SW480 (cell line): ENCODE measurements at regions not wholly inside any gene's neighbourhood (a gene's known extent, or its start where the extent isn't known, plus 50 kb on each side); places are given as distances from the start of the nearest gene placed in this dataset.

ENCODE experiments used
- DNase-seq: peaks from one replicate; pipeline ENCODE4 v3.0.0-alpha.2; 2016; ENCODE audit warnings: low spot score

DNA sequence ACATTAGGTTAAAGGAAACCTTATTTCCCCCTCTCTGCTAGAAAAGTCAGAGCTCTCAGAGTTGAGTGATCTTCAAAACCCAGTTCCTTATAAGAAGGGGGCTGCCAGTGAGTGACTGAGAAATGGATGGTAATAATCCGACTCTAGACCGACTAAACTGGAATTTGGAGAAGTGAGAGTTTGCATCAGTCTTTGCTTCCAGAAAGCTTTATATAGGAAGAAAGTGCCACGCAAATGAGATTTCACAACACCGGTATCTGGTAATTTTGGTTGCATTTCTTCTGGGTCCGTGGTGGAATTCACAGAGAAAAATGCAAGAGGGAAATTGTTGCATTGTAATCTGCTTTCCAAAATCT, 271.4 kb downstream of the MAF start:
- DNase-seq, result no peak

- DNase-seq, result no peak
Observed at GRCh38 chr16:79328402-79329165, 272.0 kb downstream of the MAF start.

- no peak for DNase-seq
Observed at GRCh38 chr16:79327836-79328235, 272.7 kb downstream of the MAF start.

DNA sequence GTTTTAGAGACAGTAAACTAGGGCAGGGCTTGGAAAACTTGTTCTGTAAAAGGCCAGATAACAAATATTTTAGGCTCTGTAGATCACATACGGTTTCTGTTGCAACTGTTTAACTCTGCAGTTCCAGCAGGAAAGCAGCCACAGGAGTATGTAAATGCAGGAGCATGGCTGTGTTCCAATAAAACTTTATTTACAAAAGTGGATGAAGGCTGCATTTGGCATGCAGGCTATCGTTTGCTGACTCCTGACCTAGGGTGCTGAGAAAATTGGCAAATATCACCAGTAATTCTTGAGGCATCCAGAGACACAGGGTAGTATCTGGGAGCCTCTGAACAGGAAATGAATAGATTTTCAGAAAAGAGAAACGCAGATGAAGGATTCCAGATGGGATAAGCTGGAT, 274.0 kb downstream of the MAF start:
- DNase-seq, result no peak

DNA sequence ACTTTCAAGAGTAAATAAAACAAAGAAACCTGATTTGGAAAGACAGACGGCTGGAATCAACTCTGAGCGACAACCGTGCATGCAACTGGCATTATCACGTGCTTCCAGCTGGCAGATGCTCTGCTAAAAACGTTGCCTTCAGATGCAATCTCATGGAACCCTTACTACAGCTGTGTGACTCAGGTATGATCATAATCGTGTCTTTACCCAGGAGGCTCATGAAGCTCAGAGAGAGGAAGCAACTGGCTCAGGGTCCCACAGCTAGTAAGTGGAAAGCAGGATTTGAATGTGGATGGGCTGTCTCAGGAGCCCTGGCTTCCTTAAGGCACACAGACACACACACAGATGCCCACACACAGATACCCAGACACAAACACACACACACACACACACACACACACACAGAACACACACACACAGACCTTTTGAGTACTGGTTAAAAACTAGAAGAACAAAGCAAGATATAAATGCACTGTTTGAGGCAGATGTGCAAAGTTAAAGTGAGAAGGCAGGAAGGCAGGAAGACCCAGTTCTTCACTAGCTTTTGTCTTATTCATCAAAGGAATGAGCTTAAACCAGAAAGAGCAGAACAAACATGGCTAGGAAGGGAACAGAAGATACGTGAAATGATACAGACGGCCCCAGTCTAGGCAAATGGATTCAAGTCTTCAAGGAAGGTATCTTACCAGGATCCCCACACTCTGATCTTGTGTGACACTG, 275.2 kb downstream of the MAF start:
- no peak for DNase-seq

DNA sequence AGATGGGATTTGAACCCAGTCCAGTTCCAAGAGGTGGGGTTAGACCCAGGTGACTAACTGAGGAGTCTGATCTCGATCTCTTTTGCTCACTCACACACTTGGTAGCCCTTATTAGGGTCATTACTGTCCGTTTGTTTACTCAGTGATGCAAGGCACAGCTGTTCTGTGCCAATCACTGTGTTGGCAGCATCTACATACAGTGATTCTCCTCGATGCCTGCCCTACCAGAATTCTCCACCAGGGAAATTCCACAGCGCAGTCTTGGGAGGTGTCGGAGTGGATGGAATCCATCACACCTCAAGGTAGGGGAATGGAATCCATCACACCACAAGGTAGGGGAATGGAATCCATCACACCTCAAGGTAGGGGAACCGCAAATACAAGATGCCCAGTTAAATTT, 279.6 kb downstream of the MAF start:
- DNase-seq, result no peak

DNA sequence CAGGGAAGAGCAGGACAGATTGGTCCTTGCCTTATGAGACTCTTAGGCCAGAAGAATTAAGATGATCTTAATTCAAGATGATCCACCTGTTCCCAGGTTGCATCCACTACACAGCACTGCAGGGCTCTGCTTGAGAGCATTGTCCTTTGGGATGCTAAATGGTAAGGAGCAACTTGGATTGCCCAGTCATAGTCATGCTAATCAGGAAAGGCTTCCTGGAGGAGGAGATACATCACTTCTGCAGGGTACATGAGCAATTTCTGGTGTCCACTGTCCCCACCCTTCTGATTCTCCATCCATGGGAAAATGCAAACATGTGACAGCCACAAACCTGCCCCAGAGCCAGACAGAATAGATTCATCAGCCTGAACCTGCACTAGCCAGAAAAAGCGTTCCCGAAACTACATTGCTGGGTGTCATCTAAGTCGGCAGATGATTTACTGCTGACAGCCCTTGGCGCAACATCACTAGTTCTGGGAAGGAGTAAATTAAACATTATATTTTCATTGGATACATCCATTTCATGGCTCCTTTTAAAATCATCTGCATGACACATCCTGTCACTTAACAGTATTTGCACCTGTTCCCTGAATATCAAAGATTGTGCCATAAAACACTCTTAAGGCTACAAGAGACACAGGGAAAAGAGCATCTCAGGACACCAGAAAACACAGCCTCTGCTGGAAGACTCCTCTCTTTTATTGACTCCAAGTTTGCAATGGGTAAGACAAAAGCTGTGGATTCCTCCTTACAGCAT, 282.2 kb downstream of the MAF start:
- no peak for DNase-seq

DNA sequence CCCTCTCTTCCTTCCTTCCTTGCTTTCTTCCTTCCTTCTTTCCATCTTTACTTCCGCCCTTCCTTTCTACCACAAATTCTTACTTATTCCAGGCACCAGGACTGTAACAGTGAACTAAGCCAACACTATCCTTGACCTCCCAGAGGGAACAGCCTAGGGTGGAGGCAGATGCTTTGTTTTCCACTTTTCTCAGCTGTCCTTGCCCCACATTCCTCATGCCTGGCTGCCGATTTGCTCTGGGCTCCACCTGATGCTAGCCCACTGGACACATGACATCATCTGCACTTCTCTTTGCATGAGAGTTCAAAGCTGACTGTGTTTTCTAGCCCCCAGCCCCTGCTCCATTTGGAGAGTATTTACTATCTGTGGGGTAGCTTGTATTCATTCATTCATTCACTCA, 283.0 kb downstream of the MAF start:
- no peak for DNase-seq

DNA sequence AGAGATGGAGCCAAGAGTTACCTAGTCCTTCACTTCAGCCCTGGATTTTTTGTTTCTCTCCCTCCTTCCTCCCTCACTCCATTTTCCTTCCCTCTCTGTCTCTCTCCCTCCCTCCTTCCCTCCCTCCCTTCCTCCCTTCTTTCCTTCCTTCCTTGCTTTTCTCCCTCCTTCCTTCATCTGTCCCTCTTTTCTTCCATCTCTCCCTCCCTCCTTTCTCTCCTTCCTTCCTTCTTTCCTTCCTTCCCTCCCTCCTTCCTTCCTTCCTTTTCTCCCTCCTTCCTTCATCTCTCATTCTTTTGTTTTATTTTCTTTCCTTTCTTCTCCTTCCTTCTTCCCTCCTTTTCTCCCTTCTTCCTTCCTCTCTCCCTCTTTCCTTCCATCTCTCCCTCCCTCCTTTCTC, 283.5 kb downstream of the MAF start:
- no peak for DNase-seq

GRCh38 chr16:79316004-79316458, 284.5 kb downstream of the MAF start:
- peak; percentile 3 for DNase-seq

DNA sequence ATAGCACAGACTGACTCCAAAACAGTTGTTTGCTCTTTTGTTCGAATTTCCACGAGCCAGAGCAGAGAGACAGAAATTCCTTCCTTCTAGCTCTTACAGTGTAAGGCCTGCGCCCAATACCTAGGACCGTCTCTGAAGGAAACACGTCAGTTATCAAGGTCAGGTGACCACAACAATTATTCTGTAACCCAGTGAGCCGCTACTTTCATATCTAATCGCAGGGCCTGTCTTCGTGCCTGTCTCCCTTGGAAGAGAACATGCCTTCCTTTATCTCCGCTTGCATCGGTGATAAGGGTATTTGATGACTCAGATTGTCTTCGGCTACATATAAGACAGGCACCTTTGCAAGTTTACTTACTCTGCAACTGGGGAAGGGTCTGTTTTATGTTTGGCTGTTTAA, 288.0 kb downstream of the MAF start:
- DNase-seq, result no peak

GRCh38 chr16:79310710-79311109, 289.8 kb downstream of the MAF start:
- DNase-seq, result no peak

GRCh38 chr16:79309606-79310005, 290.9 kb downstream of the MAF start:
- DNase-seq, result no peak

DNA sequence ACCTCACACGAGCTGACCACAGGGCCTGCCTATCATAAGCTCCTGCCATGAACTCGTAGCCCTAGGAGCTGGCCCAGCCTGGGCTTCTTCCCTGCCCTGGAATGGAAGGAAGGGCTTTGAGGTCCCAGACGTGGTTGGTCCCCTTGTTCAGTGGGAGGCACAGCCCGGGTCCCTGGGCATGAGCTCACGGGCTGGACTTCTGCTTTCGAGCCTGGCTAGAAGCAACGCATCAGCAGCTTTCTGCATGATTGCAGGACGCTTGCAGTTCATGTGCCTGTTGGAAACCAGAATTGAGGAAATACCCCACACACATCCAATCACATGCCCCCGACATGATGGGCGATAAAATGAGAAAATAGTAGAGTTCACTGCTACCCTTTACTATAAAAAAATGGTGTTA, 293.3 kb downstream of the MAF start:
- no peak for DNase-seq

DNA sequence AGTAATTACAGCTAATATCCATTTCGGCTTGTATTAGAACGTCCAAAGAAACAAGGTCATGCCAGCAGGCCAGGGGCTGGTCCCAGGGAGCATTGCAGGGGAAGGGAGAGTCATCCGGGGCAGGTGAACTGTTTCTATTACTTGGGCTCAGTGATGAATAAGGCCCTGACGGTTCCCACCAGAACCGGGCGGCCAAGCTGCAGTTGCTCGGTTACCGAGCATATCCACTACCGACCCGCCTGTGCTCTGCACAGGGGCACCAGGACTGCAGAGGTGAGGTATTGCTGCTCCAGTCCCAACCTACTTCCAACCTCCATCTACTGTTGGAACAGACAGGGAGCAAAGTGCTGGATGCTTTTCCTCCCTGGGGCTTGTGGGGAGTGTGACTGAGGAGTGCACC, 295.5 kb downstream of the MAF start:
- DNase-seq, result no peak

DNA sequence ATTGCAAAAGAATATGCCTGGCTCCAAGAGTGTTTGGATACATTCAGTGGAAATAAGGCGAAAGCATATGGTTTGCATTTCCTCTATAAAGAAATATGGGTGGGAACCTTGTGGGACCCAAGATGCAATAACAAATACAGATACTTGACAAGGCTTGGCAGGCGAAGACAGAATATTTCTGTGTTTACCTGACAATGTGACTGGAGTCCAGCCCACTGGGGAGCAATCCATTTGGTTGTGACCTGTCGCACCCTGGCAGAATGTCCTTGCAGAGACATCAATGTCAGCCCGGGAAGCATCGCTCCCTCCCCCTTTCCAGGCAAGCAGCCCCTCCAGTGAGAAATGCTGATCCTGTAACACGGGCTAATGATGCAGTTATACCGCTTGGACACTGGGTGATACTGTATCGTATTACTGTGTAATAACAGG, 296.6 kb downstream of the MAF start:
- no peak for DNase-seq

- DNase-seq, result no peak
Observed at GRCh38 chr16:79303206-79303605, 297.3 kb downstream of the MAF start.

DNA sequence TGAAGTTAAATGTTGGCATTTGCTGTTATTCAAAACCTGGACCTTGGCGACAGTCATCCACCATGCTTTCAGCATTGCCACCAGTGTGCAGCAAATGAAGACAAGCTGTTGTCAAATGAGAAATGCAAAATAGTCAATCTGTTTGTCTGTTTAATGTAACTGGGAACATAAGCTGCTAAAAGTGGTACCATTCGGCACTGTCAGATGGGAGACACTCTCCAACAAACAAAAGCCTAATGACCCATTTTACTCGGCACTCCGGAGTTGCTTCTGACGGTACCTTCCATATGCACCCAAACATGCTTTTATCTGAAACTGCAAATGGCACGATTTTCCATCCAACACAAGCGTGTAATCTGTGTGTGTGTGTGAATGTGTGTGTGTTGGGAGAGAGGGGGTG, 297.8 kb downstream of the MAF start:
- DNase-seq, result no peak

DNA sequence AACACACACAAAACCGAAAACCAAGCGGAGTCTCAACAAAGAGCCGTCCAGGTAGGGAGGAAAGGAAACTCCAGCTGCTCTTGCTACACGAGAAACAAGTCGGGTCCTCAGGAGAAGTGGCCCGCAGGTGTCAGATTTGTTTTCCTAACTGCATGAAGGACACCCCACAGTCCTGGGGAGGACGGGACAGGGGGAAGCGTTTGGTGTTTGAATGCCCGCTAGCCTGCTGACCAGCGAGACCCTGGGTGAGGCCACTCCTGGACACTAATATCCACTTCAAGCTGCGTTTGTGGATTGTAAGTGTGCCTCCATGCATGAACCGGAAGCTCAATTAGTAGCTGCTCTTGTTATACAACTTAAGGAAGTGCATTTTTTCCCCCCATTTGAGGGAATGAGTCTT, 299.5 kb downstream of the MAF start:
- DNase-seq, result no peak

DNA sequence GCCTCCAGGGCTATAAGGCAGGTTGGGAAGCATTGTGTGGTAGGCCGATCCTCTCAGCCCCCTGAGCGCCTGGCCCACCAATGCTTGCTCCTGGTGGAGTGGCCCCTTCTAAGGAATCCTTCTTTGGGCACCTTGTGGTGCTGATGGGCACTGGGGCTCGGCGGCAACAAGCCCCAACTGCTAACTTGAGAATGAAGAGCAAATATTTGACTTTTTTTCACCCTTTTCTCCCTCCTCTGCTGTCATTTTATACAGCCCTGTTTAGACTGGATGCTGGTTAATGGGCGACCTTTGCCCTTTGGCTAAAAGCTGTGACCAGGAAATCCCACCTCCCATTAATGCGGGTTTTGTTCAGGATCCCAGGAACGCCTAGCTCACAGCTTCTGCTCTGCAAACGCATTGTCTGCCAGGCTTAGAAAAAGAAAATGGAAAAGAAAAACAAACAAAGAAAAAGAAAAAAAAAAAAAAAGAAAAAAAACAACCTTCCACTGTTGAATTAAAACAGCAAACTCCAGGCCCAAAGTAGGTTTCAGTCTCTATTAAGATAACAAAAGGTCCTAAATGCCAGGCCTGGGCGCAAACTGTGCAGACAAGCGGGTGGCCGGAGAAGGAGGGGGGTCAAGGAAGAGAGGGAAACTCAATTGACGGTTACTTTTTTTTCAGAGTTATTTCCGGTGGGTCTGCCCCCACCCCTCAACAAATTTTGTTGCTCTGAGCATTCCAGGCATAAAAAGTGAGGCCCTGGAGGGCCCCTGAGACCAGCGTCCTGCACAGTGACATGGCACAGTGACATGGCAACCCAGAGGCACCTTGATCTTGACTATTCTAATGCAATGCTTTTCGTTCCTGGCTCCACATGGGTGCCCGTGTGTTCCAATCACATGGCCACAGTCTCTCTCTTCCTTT, 301.4 kb downstream of the MAF start:
- no peak for DNase-seq

- DNase-seq, result no peak
Observed at GRCh38 chr16:79298476-79298875, 302.1 kb downstream of the MAF start.

DNA sequence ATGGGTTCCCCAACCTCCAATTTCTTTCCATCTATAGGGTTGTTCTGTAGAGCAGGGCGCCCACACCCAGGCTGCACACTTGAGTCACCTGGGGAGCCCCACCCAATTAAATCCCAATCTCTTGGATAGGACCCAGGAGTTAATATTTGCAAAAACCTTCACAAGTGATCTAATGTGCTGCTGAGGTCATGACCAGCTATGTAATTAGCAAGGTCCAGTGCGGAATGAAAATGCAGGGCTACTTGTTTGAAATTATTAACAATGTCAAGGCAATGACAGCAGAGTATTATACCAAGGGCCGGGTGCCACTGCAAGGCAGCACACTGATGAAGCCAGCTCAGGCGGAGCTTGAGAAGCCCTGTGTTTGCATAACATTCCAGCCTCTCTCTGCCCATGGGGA, 302.7 kb downstream of the MAF start:
- no peak for DNase-seq
